Ecto neural progenitor cell (in vitro differentiated cells): ENCODE measurements at regions not wholly inside any gene's neighbourhood (a gene's known extent, or its start where the extent isn't known, plus 50 kb on each side); places are given as distances from the start of the nearest gene placed in this dataset.
"Not testable (repeated sequence)": the region's sequence is repeated elsewhere in the genome, so short reads cannot be mapped to it uniquely, and the experiment has no call there.

ENCODE experiments used
- DNase-seq: peaks from one replicate; pipeline ENCODE4 v3.0.0-alpha.2; 2018; ENCODE audit warnings: low spot score

- no peak for DNase-seq
These were observed 141.2 kb upstream of the ATXN1 start for GRCh38 chr6:16902502-16902901.

DNA sequence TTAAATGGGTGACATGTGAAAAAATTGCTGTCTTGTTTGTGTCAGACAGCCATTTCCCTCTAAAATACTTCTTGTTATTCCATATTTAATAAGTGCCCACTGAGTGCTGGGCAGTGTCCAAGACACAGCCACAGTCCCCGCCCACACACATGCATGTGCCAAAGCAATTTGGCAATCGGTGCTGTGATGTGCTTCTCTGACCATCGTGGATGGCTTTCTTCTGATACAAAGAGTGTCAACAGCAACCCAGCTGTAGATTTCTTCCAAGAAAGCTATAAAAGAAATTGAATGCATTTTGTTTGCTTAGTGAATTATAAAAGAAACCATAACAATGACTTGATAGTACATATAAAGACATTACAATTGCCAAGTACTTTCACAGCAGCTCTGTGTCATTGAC, 140.5 kb upstream of the ATXN1 start:
- DNase-seq = no peak

DNA sequence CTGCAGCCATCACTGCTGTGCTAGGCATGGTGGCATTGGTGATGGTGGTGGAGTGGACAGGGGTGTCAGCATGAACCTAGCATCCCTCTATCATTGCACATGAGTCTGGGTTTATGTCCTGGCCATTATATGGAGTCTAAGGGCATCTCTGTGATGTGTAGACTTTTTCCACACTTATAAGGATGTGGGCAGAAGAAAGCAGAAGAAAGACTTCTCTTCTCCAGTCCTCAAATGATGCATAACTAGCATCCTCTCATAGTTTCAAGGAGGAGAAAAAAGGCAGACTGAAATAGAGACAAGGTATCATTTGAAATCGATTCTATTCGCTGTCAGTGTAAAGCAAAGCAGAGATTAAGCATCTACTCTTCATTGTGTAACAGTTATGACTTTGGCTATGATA, 140.0 kb upstream of the ATXN1 start:
- no peak for DNase-seq

- no peak for DNase-seq
These were observed 137.6 kb upstream of the ATXN1 start for GRCh38 chr6:16898640-16899396.

GRCh38 chr6:16897669-16898068, 136.4 kb upstream of the ATXN1 start:
- no peak for DNase-seq

DNA sequence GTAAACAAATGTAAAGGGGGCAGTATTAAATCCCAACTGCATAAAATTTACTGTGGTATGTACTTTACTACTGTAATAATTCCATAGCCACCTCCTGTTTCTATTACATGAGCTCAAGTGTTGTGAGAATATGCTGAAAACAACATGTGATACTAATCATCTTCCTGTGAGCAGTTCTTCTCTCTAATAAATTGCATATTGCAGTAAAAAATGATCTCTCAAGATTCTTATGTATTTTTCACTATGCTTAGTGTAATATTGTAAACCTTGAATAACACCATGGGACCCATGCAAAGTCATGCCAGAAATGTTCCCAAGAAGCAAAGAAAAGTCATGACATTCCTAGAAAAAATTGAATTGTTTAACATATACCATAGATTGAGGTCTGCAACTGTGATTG, 133.0 kb upstream of the ATXN1 start:
- no peak for DNase-seq

DNA sequence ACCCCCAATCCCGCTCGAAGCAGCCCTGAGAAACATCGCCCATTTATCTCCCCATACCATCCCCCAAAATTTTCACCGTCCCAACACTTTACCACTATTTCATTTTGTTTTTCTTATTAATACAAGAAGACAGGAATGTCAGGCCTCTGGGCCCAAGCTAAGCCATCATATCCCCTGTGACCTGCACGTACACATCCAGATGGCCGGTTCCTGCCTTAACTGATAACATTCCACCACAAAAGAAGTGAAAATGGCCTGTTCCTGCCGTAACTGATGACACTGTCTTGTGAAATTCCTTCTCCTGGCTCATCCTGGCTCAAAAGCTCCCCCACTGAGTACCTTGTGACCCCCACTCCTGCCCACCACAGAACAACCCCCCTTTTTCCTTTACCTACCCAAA, 129.8 kb upstream of the ATXN1 start:
- DNase-seq = not testable (repeated sequence)

DNA sequence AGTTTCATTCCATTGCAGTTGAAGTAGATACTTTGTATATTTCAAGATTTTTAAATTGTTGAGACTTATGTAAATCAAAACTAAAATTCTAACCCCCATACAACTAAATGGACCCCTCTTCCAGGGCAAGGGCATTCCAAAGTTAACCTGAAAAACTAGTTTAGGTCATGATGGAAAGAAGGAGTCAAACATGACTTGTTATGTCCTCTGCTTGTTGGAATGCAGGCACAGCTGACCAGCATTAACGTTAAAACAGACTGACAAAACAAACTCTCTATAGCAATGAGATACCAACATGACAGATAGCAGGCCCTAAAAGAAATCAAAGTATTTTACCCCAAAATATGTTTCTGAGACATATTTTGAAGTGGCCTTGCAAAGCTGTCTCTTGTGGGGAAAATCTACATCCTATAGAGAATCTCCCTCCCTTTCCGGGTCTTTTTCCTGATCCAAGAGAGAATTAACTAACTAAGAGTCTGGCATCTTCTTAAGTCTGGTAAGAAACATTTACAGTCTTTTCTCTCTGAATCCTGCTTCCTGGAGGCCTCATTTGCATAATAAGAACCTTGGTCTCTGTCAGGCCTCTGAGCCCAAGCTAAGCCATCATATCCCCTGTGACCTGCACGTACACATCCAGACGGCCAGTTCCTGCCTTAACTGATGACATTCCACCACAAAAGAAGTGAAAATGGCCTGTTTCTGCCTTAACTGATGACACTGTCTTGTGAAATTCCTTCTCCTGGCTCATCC, 124.3 kb upstream of the ATXN1 start:
- no peak for DNase-seq

DNA sequence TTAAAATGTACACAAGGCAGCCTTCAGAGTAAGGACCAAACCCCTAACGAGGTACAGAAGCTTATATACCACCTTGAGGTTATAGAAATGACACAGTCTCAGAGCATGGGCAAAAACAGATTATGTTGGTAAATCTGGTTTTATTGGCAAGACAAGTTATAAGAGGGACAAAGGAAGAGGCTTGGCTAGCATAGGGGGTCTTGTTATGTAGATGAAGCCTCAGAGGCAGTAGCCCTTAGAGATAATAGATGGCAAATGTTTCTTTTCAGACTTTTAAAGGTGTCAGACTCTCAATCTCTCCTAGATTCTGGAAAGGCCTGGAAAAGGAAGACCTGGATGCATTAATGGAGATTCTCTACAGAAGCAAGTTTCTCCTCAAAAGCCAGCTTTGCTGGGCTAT, 123.3 kb upstream of the ATXN1 start:
- no peak for DNase-seq

DNA sequence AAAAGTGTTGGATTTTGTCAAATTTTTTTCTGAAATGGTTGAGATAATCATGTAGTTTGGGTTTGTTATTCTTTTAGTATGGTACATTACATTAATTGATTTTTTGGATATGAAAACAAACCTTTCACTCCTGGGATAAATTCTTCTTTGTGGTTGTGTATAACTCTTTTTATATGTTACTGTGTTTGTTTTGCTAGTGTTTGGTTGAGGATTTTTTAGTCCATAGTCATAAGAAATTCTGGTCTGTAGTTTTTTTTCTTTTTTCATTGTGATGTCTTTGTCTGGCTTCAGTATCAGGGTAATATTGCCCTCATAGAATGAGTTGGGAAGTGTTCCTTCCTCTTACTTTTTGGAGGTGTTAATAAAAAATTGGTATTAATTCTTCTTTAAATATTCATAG, 122.2 kb upstream of the ATXN1 start:
- no peak for DNase-seq

GRCh38 chr6:16882230-16882629, 121.0 kb upstream of the ATXN1 start:
- DNase-seq = no peak

DNA sequence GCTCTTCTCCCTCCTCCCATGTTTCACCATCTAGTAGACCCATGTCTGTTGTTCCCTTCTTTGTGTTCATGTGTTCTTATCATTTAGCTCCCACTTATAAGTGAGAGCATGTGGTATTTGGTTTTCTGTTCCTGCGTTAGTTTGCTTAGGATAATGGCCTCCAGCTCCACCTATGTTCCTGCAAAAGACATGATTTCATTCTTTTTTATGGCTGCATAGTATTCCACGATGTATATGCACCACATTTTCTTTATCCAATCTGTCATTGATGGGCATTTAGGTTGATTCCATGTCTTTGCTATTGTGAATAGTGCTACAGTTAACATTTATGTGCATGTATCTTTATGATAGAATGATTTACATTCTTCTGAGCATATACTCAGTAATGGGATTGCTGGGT, 115.6 kb upstream of the ATXN1 start:
- DNase-seq = not testable (repeated sequence)

DNA sequence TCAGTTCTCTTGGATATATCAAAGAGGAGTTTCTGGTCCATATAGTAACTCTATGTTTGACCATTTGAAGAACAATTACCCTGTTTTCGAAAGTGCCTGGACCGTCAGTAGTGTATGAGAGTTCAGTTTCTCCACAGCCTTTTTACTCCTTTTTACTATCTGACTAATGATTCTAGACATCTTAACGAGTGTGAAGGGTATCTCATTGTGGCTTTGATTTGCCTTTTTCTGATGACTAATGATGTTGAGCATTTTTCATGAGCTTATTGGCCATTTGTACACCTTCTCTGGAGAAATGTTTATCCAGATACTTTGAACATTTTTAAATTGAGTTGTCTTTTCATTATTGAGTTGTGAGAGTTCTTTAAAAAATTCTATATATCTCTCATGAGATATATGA, 114.9 kb upstream of the ATXN1 start:
- no peak for DNase-seq

GRCh38 chr6:16873698-16874097, 112.4 kb upstream of the ATXN1 start:
- DNase-seq = no peak

- DNase-seq = no peak
These were observed 111.4 kb upstream of the ATXN1 start for GRCh38 chr6:16872543-16873235.

DNA sequence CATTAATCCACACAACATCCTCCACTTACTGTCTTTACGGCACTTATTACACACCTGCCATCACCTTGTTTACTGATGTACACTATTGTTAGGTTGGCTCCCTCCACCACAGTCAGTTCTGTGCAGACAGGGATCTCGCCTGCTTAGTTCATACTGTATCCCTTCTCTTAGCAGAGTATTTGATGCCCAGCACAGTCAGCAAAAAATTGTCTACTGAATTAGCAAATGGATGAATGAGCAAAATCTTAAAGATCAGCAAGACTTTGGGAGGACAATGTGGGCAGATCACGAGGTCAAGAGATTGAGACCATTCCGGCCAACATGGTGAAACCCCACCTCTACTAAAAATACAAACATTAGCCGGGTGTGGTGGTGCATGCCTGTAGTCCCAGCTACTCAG, 109.8 kb upstream of the ATXN1 start:
- no peak for DNase-seq

DNA sequence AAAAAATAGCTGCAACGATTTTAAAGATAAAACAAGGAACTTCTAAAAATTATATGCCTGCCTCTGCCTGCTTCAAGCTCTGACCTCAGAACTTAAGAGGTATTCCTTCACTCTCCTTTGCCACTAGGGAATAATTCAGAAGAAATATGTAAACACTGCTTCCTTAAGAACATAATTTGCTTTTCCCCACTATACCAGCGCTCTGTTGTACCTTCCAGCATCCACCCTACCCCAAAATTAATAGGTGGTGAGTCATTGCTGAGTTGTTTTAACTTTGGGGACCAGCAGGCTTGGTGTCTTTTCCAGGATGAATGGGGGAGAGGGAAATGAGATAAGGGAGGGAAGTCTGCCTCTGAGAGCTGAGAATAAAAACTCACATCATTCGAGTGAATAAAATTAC, 107.7 kb upstream of the ATXN1 start:
- no peak for DNase-seq

DNA sequence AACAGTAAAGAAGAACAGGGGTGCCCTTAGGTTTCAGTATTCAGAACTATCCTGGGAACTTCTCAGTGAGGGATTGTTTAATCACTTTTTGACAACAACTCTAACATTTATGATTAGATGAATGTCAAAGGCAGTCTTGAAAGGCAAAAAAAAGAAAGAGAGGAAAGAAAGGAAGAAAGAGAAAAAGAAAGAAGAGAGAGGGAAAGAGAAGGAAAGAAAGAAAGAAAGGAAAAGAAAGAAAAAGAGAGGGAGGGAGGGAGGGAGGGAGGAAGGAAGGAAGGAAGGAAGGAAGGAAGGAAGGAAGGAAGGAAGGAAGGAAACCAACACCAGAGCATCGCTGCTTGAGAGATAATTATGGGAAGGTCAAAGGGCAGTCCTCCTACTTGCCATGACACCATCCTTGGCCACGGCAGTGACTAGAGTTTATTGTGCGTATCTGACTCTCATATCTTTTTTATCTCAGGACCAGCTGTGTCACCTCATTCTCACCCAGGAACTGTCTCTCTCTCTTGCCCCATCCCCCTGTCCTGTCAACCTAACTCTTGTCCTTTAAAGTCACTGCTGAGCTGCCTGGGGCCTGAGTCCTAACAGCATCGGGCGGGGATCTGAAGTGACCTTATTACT, 96.8 kb upstream of the ATXN1 start:
- DNase-seq = no peak

GRCh38 chr6:16855460-16855859, 94.2 kb upstream of the ATXN1 start:
- DNase-seq = no peak

DNA sequence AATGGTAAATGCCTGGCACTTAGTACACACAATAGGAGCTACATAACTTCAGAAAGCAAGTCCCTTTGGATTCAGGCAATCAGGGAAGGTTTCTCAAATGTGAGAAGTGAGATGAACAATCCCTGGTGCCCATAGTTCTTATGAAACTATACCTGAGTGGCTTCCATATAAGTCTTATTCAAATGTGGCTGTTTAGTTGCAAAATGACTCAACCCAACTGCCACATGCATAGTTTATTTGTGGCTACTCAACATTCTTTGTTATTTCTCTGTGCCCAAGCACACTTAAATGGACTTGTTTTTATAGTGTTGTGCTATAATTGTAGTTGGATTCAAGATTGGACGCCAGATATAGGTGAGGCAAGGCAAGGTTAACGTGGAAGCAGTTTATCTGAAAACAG, 93.7 kb upstream of the ATXN1 start:
- no peak for DNase-seq

DNA sequence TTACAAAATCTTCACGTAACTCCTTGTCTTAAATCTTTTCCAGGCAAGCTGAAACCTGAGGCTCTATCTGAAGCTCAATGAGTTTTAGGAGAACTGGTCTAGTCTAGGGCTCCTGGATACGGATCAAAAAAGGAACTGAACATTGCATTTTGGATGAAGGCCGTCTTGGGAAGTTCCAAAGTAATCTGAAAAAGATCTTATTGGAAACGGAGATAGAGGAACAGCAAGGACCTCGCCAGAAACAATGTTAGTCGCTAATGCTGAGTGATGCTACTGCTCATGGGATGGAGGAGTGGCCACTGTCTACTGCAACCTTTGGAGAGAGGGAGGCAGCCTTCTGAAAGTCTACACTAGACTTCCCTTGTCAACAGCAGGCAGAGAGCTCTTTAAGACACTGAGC, 91.4 kb upstream of the ATXN1 start:
- DNase-seq = no peak

- no peak for DNase-seq
These were observed 90.5 kb upstream of the ATXN1 start for GRCh38 chr6:16851758-16852157.

DNA sequence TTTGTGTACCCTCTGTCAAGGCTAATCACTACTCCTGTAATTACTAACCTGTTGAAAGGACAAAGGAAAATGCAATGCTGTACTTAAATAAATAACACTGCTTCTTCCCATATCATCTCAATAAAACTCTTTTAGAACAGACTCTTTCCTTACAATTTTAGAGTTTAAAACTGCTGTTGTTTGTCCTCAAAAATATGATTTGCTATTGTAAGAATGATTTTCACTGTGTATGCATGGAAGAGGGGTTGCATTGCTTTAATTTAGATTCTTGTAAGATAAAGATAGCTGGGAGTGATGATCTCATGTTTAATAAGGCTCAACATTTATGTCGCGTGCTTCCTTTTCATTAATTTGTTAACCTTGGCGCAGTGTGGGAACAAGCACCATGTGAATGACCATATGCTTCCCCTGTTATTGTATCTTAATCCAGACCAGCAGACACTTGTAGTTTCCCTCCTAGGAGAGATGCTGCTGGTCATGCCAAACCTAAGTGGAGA, 89.8 kb upstream of the ATXN1 start:
- DNase-seq = no peak
